Spleen (tissue), 7 donors: ENCODE measurements at regions not wholly inside any gene's neighbourhood (a gene's known extent, or its start where the extent isn't known, plus 50 kb on each side); places are given as distances from the start of the nearest gene placed in this dataset.

Experiments
- POLR2AphosphoS5 ChIP-seq, 3 donors: sonication (generic); formaldehyde crosslinking; IDR thresholded peaks; one replicate each; pipeline ENCODE4 v1.5.1; 2017; ENCODE audit warnings: antibody characterized with exemption in 3 of 3
- TF ChIP-seq, protein P1 (sequence below), 11 experiments: fragments of 200-600 bp in 7 of 11; fragments of 450-650 bp in 4 of 11; sonication (generic) in 4 of 11; IDR thresholded peaks in 8 of 11; conservative IDR thresholded peaks in 3 of 11; 1 replicate in 7 of 11; 2 replicates in 4 of 11; pipeline versions ENCODE4 v1.4.0 to v1.8.0; 2016 to 2021; ENCODE audit warnings: antibody characterized with exemption in 11 of 11, inconsistent platforms in 4 of 11, mild to moderate bottlenecking in 1 of 11
- donor health status: DM: no; HTN: no; CAD: no; lungs with moderate emphysema.
- donor health status: DM: no; HTN: no; CAD: no.
- donor health status: DM: no; HTN: no; CAD: no.

GRCh38 chr4:185925910-185926360, 113.9 kb upstream of the SORBS2 start:
- TF ChIP-seq, protein P1, sequence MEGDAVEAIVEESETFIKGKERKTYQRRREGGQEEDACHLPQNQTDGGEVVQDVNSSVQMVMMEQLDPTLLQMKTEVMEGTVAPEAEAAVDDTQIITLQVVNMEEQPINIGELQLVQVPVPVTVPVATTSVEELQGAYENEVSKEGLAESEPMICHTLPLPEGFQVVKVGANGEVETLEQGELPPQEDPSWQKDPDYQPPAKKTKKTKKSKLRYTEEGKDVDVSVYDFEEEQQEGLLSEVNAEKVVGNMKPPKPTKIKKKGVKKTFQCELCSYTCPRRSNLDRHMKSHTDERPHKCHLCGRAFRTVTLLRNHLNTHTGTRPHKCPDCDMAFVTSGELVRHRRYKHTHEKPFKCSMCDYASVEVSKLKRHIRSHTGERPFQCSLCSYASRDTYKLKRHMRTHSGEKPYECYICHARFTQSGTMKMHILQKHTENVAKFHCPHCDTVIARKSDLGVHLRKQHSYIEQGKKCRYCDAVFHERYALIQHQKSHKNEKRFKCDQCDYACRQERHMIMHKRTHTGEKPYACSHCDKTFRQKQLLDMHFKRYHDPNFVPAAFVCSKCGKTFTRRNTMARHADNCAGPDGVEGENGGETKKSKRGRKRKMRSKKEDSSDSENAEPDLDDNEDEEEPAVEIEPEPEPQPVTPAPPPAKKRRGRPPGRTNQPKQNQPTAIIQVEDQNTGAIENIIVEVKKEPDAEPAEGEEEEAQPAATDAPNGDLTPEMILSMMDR (IDR thresholded peaks at IDR 0.05 in 8 of 11, conservative IDR thresholded peaks at IDR 0.05 in 3 of 11) = no peak
- no peak for TF ChIP-seq POLR2AphosphoS5 (IDR thresholded peaks at IDR 0.05)
